ENCODE measurements at regions not wholly inside any gene's neighbourhood (a gene's known extent, or its start where the extent isn't known, plus 50 kb on each side); places are given as distances from the start of the nearest gene placed in this dataset.

- WGBS, 2 donors: 75 to 80% methylated on average over 6 of the region's 6 CpGs
- Histone ChIP-seq H3K36me3 (ENCODE audit: low read depth, missing control alignments) (no peaks in the 10 kb centered on the region), H3K4me3 (no peak overlapping the region), H3K27me3 (no peaks in the 10 kb centered on the region), H3K9me3 (no peaks in the 10 kb centered on the region), H3K4me1 (no peaks in the 10 kb centered on the region), H3K27ac (no peak overlapping the region)
- intact Hi-C loops (cut with DNase I; ENCODE audit: low total_unique reads): no loop called here
- no peak for DNase-seq
- TF ChIP-seq, protein P1, sequence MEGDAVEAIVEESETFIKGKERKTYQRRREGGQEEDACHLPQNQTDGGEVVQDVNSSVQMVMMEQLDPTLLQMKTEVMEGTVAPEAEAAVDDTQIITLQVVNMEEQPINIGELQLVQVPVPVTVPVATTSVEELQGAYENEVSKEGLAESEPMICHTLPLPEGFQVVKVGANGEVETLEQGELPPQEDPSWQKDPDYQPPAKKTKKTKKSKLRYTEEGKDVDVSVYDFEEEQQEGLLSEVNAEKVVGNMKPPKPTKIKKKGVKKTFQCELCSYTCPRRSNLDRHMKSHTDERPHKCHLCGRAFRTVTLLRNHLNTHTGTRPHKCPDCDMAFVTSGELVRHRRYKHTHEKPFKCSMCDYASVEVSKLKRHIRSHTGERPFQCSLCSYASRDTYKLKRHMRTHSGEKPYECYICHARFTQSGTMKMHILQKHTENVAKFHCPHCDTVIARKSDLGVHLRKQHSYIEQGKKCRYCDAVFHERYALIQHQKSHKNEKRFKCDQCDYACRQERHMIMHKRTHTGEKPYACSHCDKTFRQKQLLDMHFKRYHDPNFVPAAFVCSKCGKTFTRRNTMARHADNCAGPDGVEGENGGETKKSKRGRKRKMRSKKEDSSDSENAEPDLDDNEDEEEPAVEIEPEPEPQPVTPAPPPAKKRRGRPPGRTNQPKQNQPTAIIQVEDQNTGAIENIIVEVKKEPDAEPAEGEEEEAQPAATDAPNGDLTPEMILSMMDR (IDR thresholded peaks at IDR 0.05): no peak
- no peak for TF ChIP-seq POLR2A (IDR thresholded peaks at IDR 0.05)
Measured at GRCh38 chr18:75587131-75587530, 159.6 kb upstream of the SMIM21 start.

GRCh38 chr18:75586130-75586889 is 158.8 kb upstream of the SMIM21 start:
- no peaks in the 10 kb centered on the region for H3K36me3 ChIP-seq (ENCODE audit: low read depth, missing control alignments)
- no peaks in the 10 kb centered on the region for H3K27me3 ChIP-seq
- intact Hi-C loops (cut with DNase I; ENCODE audit: low total_unique reads): no loop called here
- H3K4me1 ChIP-seq: no peaks in the 10 kb centered on the region
- no peak overlapping the region for H3K4me3 ChIP-seq
- no peak for DNase-seq
- no peak for TF ChIP-seq POLR2A (IDR thresholded peaks at IDR 0.05)
- H3K9me3 ChIP-seq: no peaks in the 10 kb centered on the region
- 87 to 90% methylated on average over 9 of the region's 9 CpGs for WGBS, 2 donors
- no peak overlapping the region for H3K27ac ChIP-seq

DNA sequence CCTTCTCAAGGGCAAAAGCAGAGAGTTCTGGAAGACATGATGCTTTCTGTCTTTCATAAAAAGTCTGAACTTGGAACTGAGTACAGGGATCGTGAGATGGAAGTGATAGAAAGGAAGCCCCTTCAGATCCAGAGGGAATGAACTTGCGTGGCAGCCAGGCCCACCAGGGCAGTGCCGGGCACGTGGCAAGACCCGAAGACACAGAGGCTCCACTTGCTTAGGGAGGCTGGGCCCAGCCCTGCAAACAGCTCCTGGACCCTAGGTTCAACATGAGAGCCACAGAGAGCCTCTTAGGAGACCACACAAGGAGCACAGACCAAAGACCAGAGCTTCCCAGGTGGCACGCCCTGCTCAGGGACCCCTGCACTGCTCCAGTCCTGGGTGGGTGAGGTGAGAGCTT is 155.4 kb upstream of the SMIM21 start:
- TF ChIP-seq, protein P1 (IDR thresholded peaks at IDR 0.05): no peak
- no peak for TF ChIP-seq POLR2A (IDR thresholded peaks at IDR 0.05)
- Histone ChIP-seq H3K4me3 (no peak overlapping the region), H3K27ac (no peak overlapping the region), H3K27me3 (no peaks in the 10 kb centered on the region), H3K9me3 (no peaks in the 10 kb centered on the region), H3K36me3 (ENCODE audit: low read depth, missing control alignments) (no peaks in the 10 kb centered on the region), H3K4me1 (no peaks in the 10 kb centered on the region)
- intact Hi-C loops (cut with DNase I; ENCODE audit: low total_unique reads): no loop called here
- 82 to 96% methylated on average over 4 to 6 of the region's 6 CpGs for WGBS, 2 donors
- DNase-seq: no peak

DNA sequence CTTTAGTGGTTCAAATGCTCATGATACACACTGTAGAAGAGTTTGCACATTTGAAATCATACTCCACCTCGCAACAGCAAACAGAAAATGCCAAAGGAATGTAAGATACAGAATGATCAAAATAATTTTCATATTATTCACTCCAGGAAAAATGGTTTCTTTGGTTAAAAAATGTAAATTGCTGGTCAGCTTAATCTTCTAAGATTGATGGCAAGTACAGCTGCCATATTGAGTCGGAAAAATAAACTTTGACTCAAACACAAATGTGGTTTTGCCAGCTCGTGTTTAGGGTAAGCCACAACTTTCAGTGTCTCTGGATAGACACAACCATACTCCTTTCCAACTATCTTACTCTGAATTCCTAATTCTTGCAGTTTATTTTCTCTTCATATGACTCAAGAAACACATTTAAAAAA is 154.9 kb upstream of the SMIM21 start:
- TF ChIP-seq POLR2A (IDR thresholded peaks at IDR 0.05): no peak
- TF ChIP-seq, protein P1 (IDR thresholded peaks at IDR 0.05): no peak
- no peak for DNase-seq
- H3K4me3 ChIP-seq: no peak overlapping the region
- H3K9me3 ChIP-seq: no peaks in the 10 kb centered on the region
- 83 to 93% methylated on average over 3 of the region's 3 CpGs for WGBS, 2 donors
- H3K36me3 ChIP-seq (ENCODE audit: low read depth, missing control alignments): no peaks in the 10 kb centered on the region
- H3K27me3 ChIP-seq: no peaks in the 10 kb centered on the region
- H3K27ac ChIP-seq: no peak overlapping the region
- H3K4me1 ChIP-seq: no peaks in the 10 kb centered on the region
- intact Hi-C loops (cut with DNase I; ENCODE audit: low total_unique reads): no loop called here

DNA sequence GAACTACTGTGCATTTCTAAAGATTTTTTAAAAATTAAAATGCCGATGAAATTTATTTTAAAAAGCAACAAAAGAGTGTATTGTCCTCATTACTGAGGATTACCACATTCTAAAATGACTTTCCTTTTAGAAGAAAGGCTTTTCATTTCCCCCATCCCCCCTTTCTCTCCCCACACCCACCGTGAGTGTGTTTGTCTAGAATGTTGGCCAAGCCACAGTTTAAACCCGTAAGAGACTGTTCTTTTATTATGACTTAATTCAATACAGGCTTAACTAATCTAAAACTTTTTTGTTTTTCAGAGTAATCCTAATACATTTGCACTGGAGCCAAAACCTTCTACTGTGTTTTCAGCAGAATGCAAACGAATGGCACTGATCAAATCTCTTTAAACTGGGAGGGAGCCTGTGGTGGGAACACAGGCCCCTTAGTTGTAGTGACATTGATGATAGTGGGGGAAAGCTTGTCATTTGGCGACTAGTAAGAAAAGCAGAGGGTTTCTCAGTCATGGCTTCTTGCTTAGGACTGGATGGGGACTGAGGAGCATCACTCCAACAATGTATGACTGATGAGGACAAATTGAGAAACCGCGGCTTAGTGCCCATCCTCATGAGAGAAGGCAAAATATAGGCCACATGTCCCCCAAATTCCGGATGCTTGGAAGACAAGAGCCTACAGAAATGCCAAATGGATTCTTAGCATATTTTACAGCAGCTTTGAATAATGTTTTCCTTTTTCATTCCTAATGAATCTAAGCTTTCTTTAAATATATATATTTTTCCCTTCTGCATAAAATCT is 154.0 kb upstream of the SMIM21 start:
- no peak overlapping the region for H3K4me3 ChIP-seq
- no peak overlapping the region for H3K27ac ChIP-seq
- no peak for DNase-seq
- no peak for TF ChIP-seq POLR2A (IDR thresholded peaks at IDR 0.05)
- TF ChIP-seq, protein P1 (IDR thresholded peaks at IDR 0.05): no peak
- intact Hi-C loops (cut with DNase I; ENCODE audit: low total_unique reads): no loop called here
- no peaks in the 10 kb centered on the region for H3K4me1 ChIP-seq
- no peaks in the 10 kb centered on the region for H3K9me3 ChIP-seq
- no peaks in the 10 kb centered on the region for H3K36me3 ChIP-seq (ENCODE audit: low read depth, missing control alignments)
- H3K27me3 ChIP-seq: no peaks in the 10 kb centered on the region
- WGBS, 2 donors: 71% methylated on average over 8 of the region's 8 CpGs
